HUES48 (cell line): ENCODE measurements at regions not wholly inside any gene's neighbourhood (a gene's known extent, or its start where the extent isn't known, plus 50 kb on each side); places are given as distances from the start of the nearest gene placed in this dataset.
"Not testable (repeated sequence)": the region's sequence is repeated elsewhere in the genome, so short reads cannot be mapped to it uniquely, and the experiment has no call there.

Source experiments
- H3K27ac ChIP-seq: one replicate; pipeline ENCODE4 v1.7.0; 2013; ENCODE audit warnings: low read depth, low read length, inconsistent platforms
- H3K27me3 ChIP-seq: 2 replicates; pipeline ENCODE4 v1.6.1; 2013; ENCODE audit warnings: mild to moderate bottlenecking, low read length; ENCODE audit not compliant: control insufficient read depth, insufficient read depth
- H3K36me3 ChIP-seq: 2 replicates; pipeline ENCODE4 v1.6.1; 2013; ENCODE audit warnings: low read length; ENCODE audit not compliant: control insufficient read depth, insufficient read depth
- H3K4me1 ChIP-seq: 2 replicates; pipeline ENCODE4 v1.6.1; 2013; ENCODE audit warnings: mild to moderate bottlenecking, low read length; ENCODE audit not compliant: control insufficient read depth, insufficient read depth
- H3K4me3 ChIP-seq: 2 replicates; pipeline ENCODE4 v1.5.1; 2013; ENCODE audit warnings: mild to moderate bottlenecking, low read depth, low read length
- H3K9ac ChIP-seq: 2 replicates; pipeline ENCODE4 v1.6.1; 2013; ENCODE audit warnings: mild to moderate bottlenecking, low read depth, low read length, moderate library complexity
- H3K9me3 ChIP-seq: 2 replicates; pipeline ENCODE4 v1.6.1; 2013; ENCODE audit warnings: low read length; ENCODE audit not compliant: control insufficient read depth, insufficient read depth

- Histone ChIP-seq H3K36me3 (no peaks in the 10 kb centered on the region), H3K27me3 (no peaks in the 10 kb centered on the region), H3K9ac (no peak overlapping the region), H3K27ac (no peak overlapping the region), H3K4me3 (no peak overlapping the region), H3K4me1 (no peaks in the 10 kb centered on the region), H3K9me3 (peaks cover 4% of the 10 kb centered on the region; the same call in 1 of the 2 replicates)
These were observed 227.8 kb downstream of the NDUFA10 start for GRCh38 chr2:239797316-239797715.

- H3K36me3 ChIP-seq, H3K27me3 ChIP-seq, H3K4me1 ChIP-seq, H3K9ac ChIP-seq, H3K27ac ChIP-seq, H3K9me3 ChIP-seq, H3K4me3 ChIP-seq: not testable (repeated sequence)
These were observed 229.4 kb downstream of the NDUFA10 start for GRCh38 chr2:239795761-239796160.

- no peaks in the 10 kb centered on the region for H3K9me3 ChIP-seq
- no peaks in the 10 kb centered on the region for H3K4me1 ChIP-seq
These were observed 231.3 kb downstream of the NDUFA10 start for GRCh38 chr2:239793836-239794235.

GRCh38 chr2:239793086-239793485 lies 232.1 kb downstream of the NDUFA10 start:
- H3K4me3 ChIP-seq, result no peak overlapping the region
- no peaks in the 10 kb centered on the region for H3K27me3 ChIP-seq

More at GRCh38 chr2:239793836-239794235, 231.3 kb downstream of the NDUFA10 start:
- Histone ChIP-seq H3K9ac (no peak overlapping the region), H3K4me3 (no peak overlapping the region), H3K27me3 (no peaks in the 10 kb centered on the region), H3K27ac (no peak overlapping the region), H3K36me3 (no peaks in the 10 kb centered on the region)

GRCh38 chr2:239792405-239793084 lies 232.6 kb downstream of the NDUFA10 start:
- Histone ChIP-seq H3K36me3 (no peaks in the 10 kb centered on the region), H3K27me3 (no peaks in the 10 kb centered on the region), H3K9me3 (no peaks in the 10 kb centered on the region)

More at GRCh38 chr2:239793086-239793485, 232.1 kb downstream of the NDUFA10 start:
- H3K4me1 ChIP-seq, result no peaks in the 10 kb centered on the region
- no peaks in the 10 kb centered on the region for H3K36me3 ChIP-seq
- H3K9me3 ChIP-seq, result no peaks in the 10 kb centered on the region
- no peak overlapping the region for H3K27ac ChIP-seq
- H3K9ac ChIP-seq, result no peak overlapping the region

GRCh38 chr2:239791526-239792404 lies 233.4 kb downstream of the NDUFA10 start:
- Histone ChIP-seq H3K27me3 (no peaks in the 10 kb centered on the region), H3K27ac (no peak overlapping the region), H3K36me3 (no peaks in the 10 kb centered on the region), H3K9ac (no peak overlapping the region), H3K4me3 (no peak overlapping the region), H3K9me3 (no peaks in the 10 kb centered on the region), H3K4me1 (no peaks in the 10 kb centered on the region)

More at GRCh38 chr2:239792405-239793084, 232.6 kb downstream of the NDUFA10 start:
- Histone ChIP-seq H3K4me3 (no peak overlapping the region), H3K9ac (no peak overlapping the region), H3K4me1 (no peaks in the 10 kb centered on the region), H3K27ac (no peak overlapping the region)

- no peaks in the 10 kb centered on the region for H3K36me3 ChIP-seq
- H3K27ac ChIP-seq, result no peak overlapping the region
These were observed 234.4 kb downstream of the NDUFA10 start for GRCh38 chr2:239790721-239791120.

GRCh38 chr2:239790313-239790712 lies 234.8 kb downstream of the NDUFA10 start:
- Histone ChIP-seq H3K27me3 (no peaks in the 10 kb centered on the region), H3K4me3 (no peak overlapping the region), H3K4me1 (no peaks in the 10 kb centered on the region), H3K36me3 (no peaks in the 10 kb centered on the region), H3K9ac (no peak overlapping the region), H3K27ac (no peak overlapping the region), H3K9me3 (no peaks in the 10 kb centered on the region)

More at GRCh38 chr2:239790721-239791120, 234.4 kb downstream of the NDUFA10 start:
- H3K4me1 ChIP-seq, result no peaks in the 10 kb centered on the region
- H3K27me3 ChIP-seq, result no peaks in the 10 kb centered on the region
- H3K9ac ChIP-seq, result no peak overlapping the region
- H3K4me3 ChIP-seq, result no peak overlapping the region
- no peaks in the 10 kb centered on the region for H3K9me3 ChIP-seq

GRCh38 chr2:239789711-239790110 lies 235.4 kb downstream of the NDUFA10 start:
- Histone ChIP-seq H3K4me1 (no peaks in the 10 kb centered on the region), H3K9ac (no peak overlapping the region), H3K27me3 (no peaks in the 10 kb centered on the region)

GRCh38 chr2:239788576-239789098 lies 236.5 kb downstream of the NDUFA10 start:
- no peaks in the 10 kb centered on the region for H3K27me3 ChIP-seq
- H3K4me3 ChIP-seq, result no peak overlapping the region
- H3K9me3 ChIP-seq, result no peaks in the 10 kb centered on the region
- H3K36me3 ChIP-seq, result no peaks in the 10 kb centered on the region
- H3K9ac ChIP-seq, result no peak overlapping the region
- H3K4me1 ChIP-seq, result no peaks in the 10 kb centered on the region
- no peak overlapping the region for H3K27ac ChIP-seq

More at GRCh38 chr2:239789711-239790110, 235.4 kb downstream of the NDUFA10 start:
- Histone ChIP-seq H3K27ac (no peak overlapping the region), H3K36me3 (no peaks in the 10 kb centered on the region), H3K9me3 (no peaks in the 10 kb centered on the region), H3K4me3 (no peak overlapping the region)
